Hepatocyte (in vitro differentiated cells): ENCODE measurements at regions not wholly inside any gene's neighbourhood (a gene's known extent, or its start where the extent isn't known, plus 50 kb on each side); places are given as distances from the start of the nearest gene placed in this dataset.

Experiments
- CTCF ChIP-seq: fragments of 200-600 bp; sonication (generic); IDR thresholded peaks from 2 replicates; pipeline ENCODE4 v1.5.1; 2016; ENCODE audit warnings: antibody characterized with exemption, mild to moderate bottlenecking; ENCODE audit not compliant: poor library complexity
- EZH2 ChIP-seq: fragments of 200-600 bp; sonication (generic); IDR thresholded peaks from 2 replicates; pipeline ENCODE4 v1.6.1; 2016; ENCODE audit warnings: antibody characterized with exemption, mild to moderate bottlenecking, borderline replicate concordance

GRCh38 chr2:146467425-146467824 is 1377.4 kb upstream of the ACVR2A start:
- TF ChIP-seq EZH2 (no peak), CTCF (no peak)
